B cell (primary cell): ENCODE measurements at regions not wholly inside any gene's neighbourhood (a gene's known extent, or its start where the extent isn't known, plus 50 kb on each side); places are given as distances from the start of the nearest gene placed in this dataset.

Source experiments
- ATAC-seq: fragments of 200-7000 bp; cut with Tn5 transposase; one replicate; pipeline ENCODE4 v1.10.0; 2021; ENCODE audit warnings: low read depth, mild to moderate bottlenecking, moderate number of reproducible peaks, moderate library complexity
- CTCF ChIA-PET: fragments of 350-600 bp; sonication (Branson Sonifier 250); formaldehyde crosslinking; loops from one replicate; lab custom pipeline; 2021; ENCODE audit warnings: antibody characterized with exemption, inconsistent platforms; lab: Charles Lee
- POLR2A ChIA-PET: fragments of 350-600 bp; sonication (Branson Sonifier 250); formaldehyde crosslinking; loops from one replicate; lab custom pipeline; 2021; ENCODE audit warnings: antibody characterized with exemption; lab: Charles Lee
- DNase-seq: peaks from one replicate; pipeline ENCODE4 v3.0.0; 2013
- H2AFZ ChIP-seq: 2 replicates; pipeline ENCODE4 v1.6.1; 2012; ENCODE audit warnings: mild to moderate bottlenecking, low read depth, low read length; ENCODE audit not compliant: insufficient read depth, poor library complexity, severe bottlenecking
- H3K27ac ChIP-seq, 2 donors: 1 replicate in 1 of 2; 2 replicates in 1 of 2; pipeline ENCODE4 v1.5.1; 2012 to 2013; ENCODE audit warnings: low read length in 2 of 2, mild to moderate bottlenecking in 2 of 2, moderate library complexity in 1 of 2
- H3K27me3 ChIP-seq, 4 experiments: fragments of 200-600 bp in 1 of 4; sonication (generic) in 1 of 4; replicated peaks in 1 of 4; 1 replicate in 2 of 4; 2 replicates in 2 of 4; pipeline versions ENCODE4 v1.6.1 to v1.7.0; 2013 to 2016; ENCODE audit warnings: low read length in 3 of 4, mild to moderate bottlenecking in 2 of 4, mixed read lengths in 1 of 4, moderate library complexity in 1 of 4; ENCODE audit not compliant: insufficient read depth in 4 of 4, control insufficient read depth in 3 of 4; ENCODE audit errors: control extremely low read depth in 1 of 4
- H3K36me3 ChIP-seq, 2 experiments: replicated peaks in 1 of 2; 1 replicate in 1 of 2; 2 replicates in 1 of 2; pipeline versions ENCODE4 v1.6.1 to v1.7.1; 2013; ENCODE audit warnings: low read length in 1 of 2; ENCODE audit not compliant: insufficient read depth in 2 of 2, control insufficient read depth in 1 of 2; ENCODE audit errors: control extremely low read depth in 1 of 2, extremely low read depth in 1 of 2
- H3K4me1 ChIP-seq, 2 donors: fragments of 200-600 bp in 1 of 2; sonication (generic) in 1 of 2; 1 replicate in 1 of 2; 2 replicates in 1 of 2; pipeline versions ENCODE4 v1.5.1 to v1.6.1; 2013 to 2017; ENCODE audit warnings: low read length in 2 of 2; ENCODE audit not compliant: control insufficient read depth in 2 of 2, insufficient read depth in 2 of 2
- H3K4me2 ChIP-seq: replicated peaks from 2 replicates; pipeline ENCODE3; 2012; ENCODE audit warnings: mild to moderate bottlenecking, low read depth, low read length; ENCODE audit not compliant: poor library complexity, severe bottlenecking
- H3K4me3 ChIP-seq, 5 experiments: fragments of 200-600 bp in 1 of 5; sonication (generic) in 1 of 5; 1 replicate in 3 of 5; 2 replicates in 2 of 5; pipeline versions ENCODE4 v1.5.1 to v1.7.0; 2011 to 2016; ENCODE audit warnings: low read length in 4 of 5, mild to moderate bottlenecking in 4 of 5, low read depth in 2 of 5, control low read depth in 1 of 5, moderate library complexity in 1 of 5; ENCODE audit not compliant: insufficient read depth in 1 of 5; ENCODE audit errors: control extremely low read depth in 1 of 5, extremely low read depth in 1 of 5
- H3K79me2 ChIP-seq: fragments of 200-600 bp; sonication (generic); one replicate; pipeline ENCODE4 v1.6.0; 2016; ENCODE audit warnings: low read length; ENCODE audit not compliant: control insufficient read depth, insufficient read depth
- H3K9ac ChIP-seq: fragments of 200-600 bp; sonication (generic); 2 replicates; pipeline ENCODE4 v1.6.1; 2017; ENCODE audit warnings: mild to moderate bottlenecking, low read length, moderate library complexity
- H3K9me3 ChIP-seq, 3 donors: one replicate each; pipeline versions ENCODE4 v1.6.1 to v1.7.1; 2013; ENCODE audit warnings: low read length in 2 of 3; ENCODE audit not compliant: control insufficient read depth in 2 of 3, insufficient read depth in 1 of 3; ENCODE audit errors: control extremely low read depth in 1 of 3
- H4K20me1 ChIP-seq: 2 replicates; pipeline ENCODE4 v1.6.0; 2012; ENCODE audit warnings: mild to moderate bottlenecking, low read length; ENCODE audit not compliant: insufficient read depth, control insufficient read depth, poor library complexity, severe bottlenecking
- H3K27ac Mint-ChIP-seq: one replicate; pipeline ENCODE4 v1.8.0; 2021; ENCODE audit warnings: mixed read lengths
- H3K27me3 Mint-ChIP-seq: one replicate; pipeline ENCODE4 v1.8.0; 2021; ENCODE audit warnings: mixed read lengths
- H3K4me1 Mint-ChIP-seq: one replicate; pipeline ENCODE4 v1.8.0; 2021; ENCODE audit warnings: mixed read lengths
- H3K4me3 Mint-ChIP-seq: one replicate; pipeline ENCODE4 v1.8.0; 2021; ENCODE audit warnings: mixed read lengths
- H3K9me3 Mint-ChIP-seq: one replicate; pipeline ENCODE4 v1.8.0; 2022; ENCODE audit warnings: mixed read lengths; ENCODE audit not compliant: insufficient read depth
- EZH2 ChIP-seq: IDR thresholded peaks from 2 replicates; pipeline ENCODE4 v1.6.1; 2012; ENCODE audit warnings: borderline replicate concordance, low read depth, mild to moderate bottlenecking, moderate library complexity, low read length; ENCODE audit not compliant: insufficient read depth, poor library complexity, severe bottlenecking
- WGBS: methylation state at CpG from one replicate; pipeline ENCODE4 v1.1.5; 2013; ENCODE audit warnings: missing lambda C conversion rate; ENCODE audit not compliant: insufficient coverage; 5-methylcytosine and 5-hydroxymethylcytosine counted together
- intact Hi-C: fragments of 100-400 bp; cut with micrococcal nuclease; formaldehyde crosslinking; loops from one replicate; pipeline ENCODE4 v1.10.0; 2022
- TF ChIP-seq, protein P1 (sequence below): fragments of 200-600 bp; IDR thresholded peaks from one replicate; pipeline ENCODE4 v1.8.0; 2022; ENCODE audit warnings: antibody characterized with exemption, mild to moderate bottlenecking

DNA sequence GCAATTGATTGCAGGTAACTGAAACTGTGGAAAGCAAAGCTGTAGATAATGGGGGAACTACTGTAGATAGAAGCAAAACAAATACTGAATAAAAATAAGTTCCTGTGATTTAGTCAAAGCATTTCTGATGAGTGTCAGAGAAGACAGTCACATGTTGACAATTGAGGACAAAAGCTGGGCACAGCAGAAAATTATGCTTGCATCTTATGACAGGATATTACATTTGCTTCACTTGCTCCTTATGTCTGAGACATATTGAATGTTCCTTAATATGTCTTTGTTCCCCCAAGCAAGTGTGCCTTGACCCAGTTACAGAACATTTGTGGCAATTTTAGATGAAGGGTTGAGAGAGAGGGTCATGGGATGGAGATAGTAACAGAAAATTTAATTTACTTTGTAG is 526.0 kb upstream of the B3GALT2 start:
- no peak for DNase-seq
- H3K4me3 Mint-ChIP-seq, result no peak overlapping the region
- H2AFZ ChIP-seq, result no peak overlapping the region
- H3K9ac ChIP-seq, result no peak overlapping the region
- H3K9me3 Mint-ChIP-seq, result no peaks in the 10 kb centered on the region
- H3K4me2 ChIP-seq, result no peak overlapping the region
- CTCF ChIA-PET, result no interaction called here
- no peaks in the 10 kb centered on the region for H3K27me3 ChIP-seq
- H4K20me1 ChIP-seq, result no peaks in the 10 kb centered on the region
- no peaks in the 10 kb centered on the region for H3K4me1 ChIP-seq
- ATAC-seq, result no peak
- H3K4me1 Mint-ChIP-seq, result no peaks in the 10 kb centered on the region
- H3K36me3 ChIP-seq, result no peaks in the 10 kb centered on the region
- H3K27ac Mint-ChIP-seq, result no peak overlapping the region
- no peaks in the 10 kb centered on the region for H3K27me3 Mint-ChIP-seq
- POLR2A ChIA-PET, result no interaction called here
- H3K9me3 ChIP-seq, result no peaks in the 10 kb centered on the region
- TF ChIP-seq EZH2, result no peak
- TF ChIP-seq, protein P1, sequence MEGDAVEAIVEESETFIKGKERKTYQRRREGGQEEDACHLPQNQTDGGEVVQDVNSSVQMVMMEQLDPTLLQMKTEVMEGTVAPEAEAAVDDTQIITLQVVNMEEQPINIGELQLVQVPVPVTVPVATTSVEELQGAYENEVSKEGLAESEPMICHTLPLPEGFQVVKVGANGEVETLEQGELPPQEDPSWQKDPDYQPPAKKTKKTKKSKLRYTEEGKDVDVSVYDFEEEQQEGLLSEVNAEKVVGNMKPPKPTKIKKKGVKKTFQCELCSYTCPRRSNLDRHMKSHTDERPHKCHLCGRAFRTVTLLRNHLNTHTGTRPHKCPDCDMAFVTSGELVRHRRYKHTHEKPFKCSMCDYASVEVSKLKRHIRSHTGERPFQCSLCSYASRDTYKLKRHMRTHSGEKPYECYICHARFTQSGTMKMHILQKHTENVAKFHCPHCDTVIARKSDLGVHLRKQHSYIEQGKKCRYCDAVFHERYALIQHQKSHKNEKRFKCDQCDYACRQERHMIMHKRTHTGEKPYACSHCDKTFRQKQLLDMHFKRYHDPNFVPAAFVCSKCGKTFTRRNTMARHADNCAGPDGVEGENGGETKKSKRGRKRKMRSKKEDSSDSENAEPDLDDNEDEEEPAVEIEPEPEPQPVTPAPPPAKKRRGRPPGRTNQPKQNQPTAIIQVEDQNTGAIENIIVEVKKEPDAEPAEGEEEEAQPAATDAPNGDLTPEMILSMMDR, result no peak
- no peak overlapping the region for H3K27ac ChIP-seq
- no peak overlapping the region for H3K4me3 ChIP-seq
- intact Hi-C loops, result no loop called here
- H3K79me2 ChIP-seq, result no peaks in the 10 kb centered on the region

DNA sequence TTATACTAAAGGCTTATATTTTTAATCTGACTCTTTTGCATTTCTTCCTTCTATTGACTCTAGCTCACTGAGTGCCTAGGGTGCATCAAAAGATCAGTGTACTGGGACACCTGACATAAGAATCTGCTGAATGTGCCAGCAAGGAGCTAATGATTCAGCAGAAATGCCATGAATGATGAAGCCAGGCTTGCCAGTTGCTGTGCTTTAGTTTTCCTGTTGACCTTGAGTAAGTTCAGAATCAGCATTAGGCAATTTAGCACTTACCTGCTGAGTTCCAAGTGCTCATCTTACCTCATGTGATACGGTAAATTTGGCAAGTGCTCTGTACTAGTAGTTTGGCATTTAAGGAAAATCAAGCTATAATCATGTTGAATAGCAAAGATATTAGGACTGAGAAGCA is 523.2 kb upstream of the B3GALT2 start:
- Mint-ChIP-seq H3K4me1 (no peaks in the 10 kb centered on the region), H3K27ac (no peak overlapping the region), H3K27me3 (peaks cover 4% of the 10 kb centered on the region), H3K9me3 (no peaks in the 10 kb centered on the region), H3K4me3 (no peak overlapping the region)
- Histone ChIP-seq H3K36me3 (no peaks in the 10 kb centered on the region), H3K27ac (no peak overlapping the region), H3K4me1 (no peaks in the 10 kb centered on the region), H3K4me2 (no peak overlapping the region), H3K9me3 (no peaks in the 10 kb centered on the region), H3K79me2 (no peaks in the 10 kb centered on the region), H2AFZ (no peak overlapping the region), H3K4me3 (no peak overlapping the region), H3K9ac (no peak overlapping the region), H3K27me3 (no peaks in the 10 kb centered on the region), H4K20me1 (no peaks in the 10 kb centered on the region)
- POLR2A ChIA-PET, result no interaction called here
- WGBS, result no CpG with 5 or more reads among the region's 1 CpG
- intact Hi-C loops, result no loop called here
- CTCF ChIA-PET, result no interaction called here
- DNase-seq (no peak), ATAC-seq (no peak)
- no peak for TF ChIP-seq EZH2
- TF ChIP-seq, protein P1, result no peak
